ENCODE measurements at regions not wholly inside any gene's neighbourhood (a gene's known extent, or its start where the extent isn't known, plus 50 kb on each side); places are given as distances from the start of the nearest gene placed in this dataset.

- Histone ChIP-seq H3K36me3 (replicated peaks in 1 of 2; ENCODE audit: control insufficient read depth in 2 of 2, insufficient read depth in 2 of 2, low read length in 2 of 2) (no peaks in the 10 kb centered on the region), H3K4me1 (ENCODE audit: control insufficient read depth in 2 of 2, insufficient read depth in 1 of 2, low read depth in 1 of 2, low read length in 2 of 2) (peaks cover 0 to 4% of the 10 kb centered on the region in 2 donors), H3K79me1 (ENCODE audit: low read depth, low read length) (no peaks in the 10 kb centered on the region), H3K9ac (ENCODE audit: low read depth, low read length, poor library complexity) (no peak overlapping the region), H3K9me3 (replicated peaks in 1 of 2; ENCODE audit: control insufficient read depth in 2 of 2, insufficient read depth in 1 of 2, low read depth in 1 of 2, low read length in 2 of 2) (peaks cover 0 to 2% of the 10 kb centered on the region in 2 donors), H3K4ac (ENCODE audit: low read length) (no peak overlapping the region), H3K27me3 (ENCODE audit: control insufficient read depth in 3 of 3, insufficient read depth in 3 of 3, low read depth in 1 of 3, low read length in 3 of 3) (peaks cover 0 to 3% (median 0%) of the 10 kb centered on the region in 3 experiments), H3K4me3 (ENCODE audit: low read length in 2 of 2) (no peak overlapping the region), H4K8ac (ENCODE audit: low read depth, low read length) (no peak overlapping the region), H2BK15ac (ENCODE audit: low read length) (no peak overlapping the region), H3K23ac (ENCODE audit: low read depth, low read length, poor library complexity) (no peak overlapping the region), H3K27ac (replicated peaks; ENCODE audit: low read length) (no peak overlapping the region), H3K18ac (ENCODE audit: low read length) (no peak overlapping the region), H2AFZ (ENCODE audit: low read length) (no peak overlapping the region), H4K91ac (ENCODE audit: low read depth, low read length, poor library complexity) (no peak overlapping the region), H3K4me2 (ENCODE audit: insufficient read depth, low read length, poor library complexity, severe bottlenecking) (no peak overlapping the region), H2BK12ac (ENCODE audit: low read length) (no peak overlapping the region), H2BK5ac (ENCODE audit: low read length) (no peak overlapping the region), H2BK120ac (ENCODE audit: low read depth, low read length) (no peak overlapping the region), H2AK5ac (ENCODE audit: low read depth, low read length) (no peak overlapping the region), H3K14ac (ENCODE audit: low read length) (no peak overlapping the region)
- no CpG with 5 or more reads among the region's 10 CpGs for WGBS, 2 donors (ENCODE audit: extremely low coverage in 2 of 2, insufficient read length in 2 of 2, insufficient replicate concordance in 1 of 2)
- DNase-seq (ENCODE audit: low spot score) = no peak
These were observed 541.2 kb upstream of the JARID2 start for GRCh38 chr6:14704383-14705271.

DNA sequence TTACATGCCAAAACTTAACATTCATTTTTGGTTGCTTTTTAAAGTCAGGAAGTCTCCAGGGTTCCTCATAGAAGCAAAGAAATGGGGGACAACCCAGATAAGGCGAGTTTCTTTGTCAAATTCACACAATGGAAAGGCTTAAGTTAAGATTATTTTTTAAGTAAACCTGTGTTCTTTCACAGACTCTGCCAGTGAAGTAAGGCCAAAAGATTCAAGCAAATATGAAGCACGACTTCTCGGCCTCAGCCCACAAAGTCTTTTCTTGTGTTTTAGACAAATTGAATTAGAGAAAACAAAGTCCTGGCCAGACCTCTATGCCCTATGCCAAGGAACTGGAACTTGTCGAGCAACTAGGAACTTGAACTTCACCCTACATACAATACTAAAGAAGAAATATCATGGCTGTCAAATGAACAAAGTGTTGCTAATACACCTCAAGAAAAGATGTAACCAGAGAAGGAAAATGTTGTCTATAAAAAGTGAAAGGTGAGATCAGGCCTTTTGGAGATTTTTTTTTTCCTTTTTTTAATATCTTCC, 540.0 kb upstream of the JARID2 start:
- no peak overlapping the region for H2AFZ ChIP-seq (ENCODE audit: low read length)
- no peaks in the 10 kb centered on the region for H3K36me3 ChIP-seq (replicated peaks in 1 of 2; ENCODE audit: control insufficient read depth in 2 of 2, insufficient read depth in 2 of 2, low read length in 2 of 2)
- no peak overlapping the region for H2BK5ac ChIP-seq (ENCODE audit: low read length)
- H3K18ac ChIP-seq (ENCODE audit: low read length) = no peak overlapping the region
- no peak overlapping the region for H3K4me3 ChIP-seq (ENCODE audit: low read length in 2 of 2)
- no peak overlapping the region for H3K4ac ChIP-seq (ENCODE audit: low read length)
- no peak overlapping the region for H4K91ac ChIP-seq (ENCODE audit: low read depth, low read length, poor library complexity)
- no peaks in the 10 kb centered on the region for H3K79me1 ChIP-seq (ENCODE audit: low read depth, low read length)
- H3K27ac ChIP-seq (replicated peaks; ENCODE audit: low read length) = no peak overlapping the region
- no peak overlapping the region for H2AK5ac ChIP-seq (ENCODE audit: low read depth, low read length)
- H2BK12ac ChIP-seq (ENCODE audit: low read length) = no peak overlapping the region
- no peak overlapping the region for H4K8ac ChIP-seq (ENCODE audit: low read depth, low read length)
- H3K4me2 ChIP-seq (ENCODE audit: insufficient read depth, low read length, poor library complexity, severe bottlenecking) = no peak overlapping the region
- no peak overlapping the region for H2BK120ac ChIP-seq (ENCODE audit: low read depth, low read length)
- WGBS, 2 donors (ENCODE audit: extremely low coverage in 2 of 2, insufficient read length in 2 of 2, insufficient replicate concordance in 1 of 2) = no CpG with 5 or more reads among the region's 4 CpGs
- H3K23ac ChIP-seq (ENCODE audit: low read depth, low read length, poor library complexity) = no peak overlapping the region
- no peak overlapping the region for H3K9ac ChIP-seq (ENCODE audit: low read depth, low read length, poor library complexity)
- H3K4me1 ChIP-seq (ENCODE audit: control insufficient read depth in 2 of 2, insufficient read depth in 1 of 2, low read depth in 1 of 2, low read length in 2 of 2) = peaks cover 0 to 4% of the 10 kb centered on the region in 2 donors
- peaks cover 0 to 3% (median 0%) of the 10 kb centered on the region in 3 experiments for H3K27me3 ChIP-seq (ENCODE audit: control insufficient read depth in 3 of 3, insufficient read depth in 3 of 3, low read depth in 1 of 3, low read length in 3 of 3)
- H3K14ac ChIP-seq (ENCODE audit: low read length) = no peak overlapping the region
- no peak overlapping the region for H2BK15ac ChIP-seq (ENCODE audit: low read length)
- DNase-seq (ENCODE audit: low spot score) = no peak
- peaks cover 2% of the 10 kb centered on the region in 2 donors for H3K9me3 ChIP-seq (replicated peaks in 1 of 2; ENCODE audit: control insufficient read depth in 2 of 2, insufficient read depth in 1 of 2, low read depth in 1 of 2, low read length in 2 of 2)

DNA sequence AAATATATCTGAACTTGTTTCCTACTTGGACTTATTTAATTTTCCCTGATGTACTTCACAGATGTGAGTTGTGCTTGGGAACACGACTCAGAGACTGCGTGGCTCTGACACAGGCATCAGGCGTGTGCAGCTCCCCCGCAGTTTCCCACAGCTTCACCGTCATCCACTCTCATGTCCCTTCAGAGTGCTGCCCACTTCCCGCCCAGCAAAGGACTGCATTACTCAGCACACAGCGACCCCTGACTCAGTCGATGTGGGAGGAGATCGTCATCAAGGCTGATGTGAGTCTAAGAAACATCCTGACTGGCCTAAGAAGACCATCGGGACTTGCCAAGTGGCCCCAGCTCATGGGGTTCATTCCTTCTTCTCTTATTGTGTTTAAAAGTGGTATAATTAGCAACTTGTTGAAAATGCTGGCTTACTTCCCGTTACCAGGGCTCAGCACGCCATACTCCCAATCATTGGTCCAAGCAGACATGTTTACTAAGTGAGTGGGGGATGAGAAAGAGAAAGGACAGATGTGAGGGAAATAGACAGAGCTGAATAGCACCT, 539.4 kb upstream of the JARID2 start:
- Histone ChIP-seq H2BK120ac (ENCODE audit: low read depth, low read length) (no peak overlapping the region), H3K4me3 (ENCODE audit: low read length in 2 of 2) (no peak overlapping the region), H3K36me3 (replicated peaks in 1 of 2; ENCODE audit: control insufficient read depth in 2 of 2, insufficient read depth in 2 of 2, low read length in 2 of 2) (no peaks in the 10 kb centered on the region), H4K91ac (ENCODE audit: low read depth, low read length, poor library complexity) (no peak overlapping the region), H3K9ac (ENCODE audit: low read depth, low read length, poor library complexity) (no peak overlapping the region), H3K4me2 (ENCODE audit: insufficient read depth, low read length, poor library complexity, severe bottlenecking) (no peak overlapping the region), H3K9me3 (replicated peaks in 1 of 2; ENCODE audit: control insufficient read depth in 2 of 2, insufficient read depth in 1 of 2, low read depth in 1 of 2, low read length in 2 of 2) (peaks cover 2 to 4% of the 10 kb centered on the region in 2 donors), H3K4ac (ENCODE audit: low read length) (no peak overlapping the region), H3K27me3 (ENCODE audit: control insufficient read depth in 3 of 3, insufficient read depth in 3 of 3, low read depth in 1 of 3, low read length in 3 of 3) (peaks cover 0 to 3% (median 0%) of the 10 kb centered on the region in 3 experiments), H2BK15ac (ENCODE audit: low read length) (no peak overlapping the region), H3K27ac (replicated peaks; ENCODE audit: low read length) (no peak overlapping the region), H3K4me1 (ENCODE audit: control insufficient read depth in 2 of 2, insufficient read depth in 1 of 2, low read depth in 1 of 2, low read length in 2 of 2) (peaks cover 0 to 4% of the 10 kb centered on the region in 2 donors), H2AFZ (ENCODE audit: low read length) (peak overlapping the region; percentile 53), H3K18ac (ENCODE audit: low read length) (peak overlapping the region; percentile 65), H2AK5ac (ENCODE audit: low read depth, low read length) (no peak overlapping the region), H3K79me1 (ENCODE audit: low read depth, low read length) (no peaks in the 10 kb centered on the region), H3K23ac (ENCODE audit: low read depth, low read length, poor library complexity) (peak overlapping the region; percentile 46), H2BK5ac (ENCODE audit: low read length) (no peak overlapping the region), H3K14ac (ENCODE audit: low read length) (no peak overlapping the region), H4K8ac (ENCODE audit: low read depth, low read length) (no peak overlapping the region), H2BK12ac (ENCODE audit: low read length) (no peak overlapping the region)
- WGBS, 2 donors (ENCODE audit: extremely low coverage in 2 of 2, insufficient read length in 2 of 2, insufficient replicate concordance in 1 of 2) = no CpG with 5 or more reads among the region's 12 CpGs
- DNase-seq (ENCODE audit: low spot score) = no peak

GRCh38 chr6:14707276-14707675, 538.6 kb upstream of the JARID2 start:
- Histone ChIP-seq H2BK5ac (ENCODE audit: low read length) (no peak overlapping the region), H2AFZ (ENCODE audit: low read length) (no peak overlapping the region), H2BK120ac (ENCODE audit: low read depth, low read length) (no peak overlapping the region), H3K27ac (replicated peaks; ENCODE audit: low read length) (no peak overlapping the region), H3K4me2 (ENCODE audit: insufficient read depth, low read length, poor library complexity, severe bottlenecking) (no peak overlapping the region), H3K27me3 (ENCODE audit: control insufficient read depth in 3 of 3, insufficient read depth in 3 of 3, low read depth in 1 of 3, low read length in 3 of 3) (peaks cover 0 to 3% (median 0%) of the 10 kb centered on the region in 3 experiments), H2AK5ac (ENCODE audit: low read depth, low read length) (no peak overlapping the region), H3K18ac (ENCODE audit: low read length) (no peak overlapping the region), H3K9ac (ENCODE audit: low read depth, low read length, poor library complexity) (no peak overlapping the region), H3K4ac (ENCODE audit: low read length) (no peak overlapping the region), H3K9me3 (replicated peaks in 1 of 2; ENCODE audit: control insufficient read depth in 2 of 2, insufficient read depth in 1 of 2, low read depth in 1 of 2, low read length in 2 of 2) (peaks cover 2 to 4% of the 10 kb centered on the region in 2 donors), H3K23ac (ENCODE audit: low read depth, low read length, poor library complexity) (no peak overlapping the region), H4K8ac (ENCODE audit: low read depth, low read length) (no peak overlapping the region), H3K4me1 (ENCODE audit: control insufficient read depth in 2 of 2, insufficient read depth in 1 of 2, low read depth in 1 of 2, low read length in 2 of 2) (peaks cover 0 to 4% of the 10 kb centered on the region in 2 donors), H3K79me1 (ENCODE audit: low read depth, low read length) (no peaks in the 10 kb centered on the region), H4K91ac (ENCODE audit: low read depth, low read length, poor library complexity) (no peak overlapping the region), H3K36me3 (replicated peaks in 1 of 2; ENCODE audit: control insufficient read depth in 2 of 2, insufficient read depth in 2 of 2, low read length in 2 of 2) (no peaks in the 10 kb centered on the region), H3K14ac (ENCODE audit: low read length) (no peak overlapping the region), H2BK12ac (ENCODE audit: low read length) (peak overlapping the region; percentile 35), H3K4me3 (ENCODE audit: low read length in 2 of 2) (no peak overlapping the region), H2BK15ac (ENCODE audit: low read length) (no peak overlapping the region)
- DNase-seq (ENCODE audit: low spot score) = no peak
